ENCODE measurements at regions not wholly inside any gene's neighbourhood (a gene's known extent, or its start where the extent isn't known, plus 50 kb on each side); places are given as distances from the start of the nearest gene placed in this dataset.

GRCh38 chr14:58697930-58698642 lies 60.3 kb downstream of the DACT1 start:
- intact Hi-C loops (cut with DNase I), result no loop called here
- no peak for DNase-seq (ENCODE audit: low spot score)

GRCh38 chr14:58699681-58700205 lies 62.0 kb downstream of the DACT1 start:
- no peak for DNase-seq (ENCODE audit: low spot score)
- intact Hi-C loops (cut with DNase I), result no loop called here

GRCh38 chr14:58701156-58701555 lies 63.4 kb downstream of the DACT1 start:
- intact Hi-C loops (cut with DNase I), result no loop called here
- DNase-seq (ENCODE audit: low spot score), result no peak

- no peak for DNase-seq (ENCODE audit: low spot score)
- intact Hi-C loops (cut with DNase I), result no loop called here
Measured at GRCh38 chr14:58701604-58702003, 63.8 kb downstream of the DACT1 start.

DNA sequence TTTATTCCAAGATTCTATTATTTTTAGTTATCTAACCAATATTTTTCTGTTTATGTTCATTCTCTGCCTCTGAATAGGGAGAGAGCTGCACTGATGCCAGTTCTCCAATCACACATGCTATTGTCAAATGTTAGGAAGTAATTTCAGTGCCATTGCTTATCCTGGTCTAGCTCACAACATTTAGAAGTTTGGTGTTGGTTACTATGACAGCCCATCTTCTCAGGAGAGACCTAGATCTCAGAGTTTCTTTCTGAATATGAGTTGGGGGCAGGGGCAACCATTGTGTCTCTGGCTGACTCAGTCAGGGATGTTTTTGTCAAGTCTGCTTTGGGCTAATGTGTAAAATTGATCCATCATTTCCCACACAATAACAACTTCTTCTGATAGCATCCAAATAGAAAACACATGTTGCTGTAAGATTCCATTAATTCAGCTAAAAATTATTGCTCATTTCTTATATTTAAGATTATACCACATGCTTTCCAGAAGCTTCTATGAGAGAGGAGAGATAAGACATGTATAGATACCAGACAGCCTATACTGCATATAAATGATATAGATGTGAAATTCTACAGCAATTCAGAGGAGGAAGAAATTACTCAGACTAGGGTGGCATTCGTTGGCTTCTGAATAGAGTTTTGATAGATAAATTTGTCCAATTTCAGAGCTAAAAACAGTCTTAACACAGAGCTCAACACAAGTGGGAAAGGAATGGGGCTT lies 64.8 kb downstream of the DACT1 start:
- no peak for DNase-seq (ENCODE audit: low spot score)
- intact Hi-C loops (cut with DNase I), result no loop called here

- DNase-seq (ENCODE audit: low spot score), result no peak
- intact Hi-C loops (cut with DNase I), result no loop called here
Measured at GRCh38 chr14:58703161-58703506, 65.4 kb downstream of the DACT1 start.

DNA sequence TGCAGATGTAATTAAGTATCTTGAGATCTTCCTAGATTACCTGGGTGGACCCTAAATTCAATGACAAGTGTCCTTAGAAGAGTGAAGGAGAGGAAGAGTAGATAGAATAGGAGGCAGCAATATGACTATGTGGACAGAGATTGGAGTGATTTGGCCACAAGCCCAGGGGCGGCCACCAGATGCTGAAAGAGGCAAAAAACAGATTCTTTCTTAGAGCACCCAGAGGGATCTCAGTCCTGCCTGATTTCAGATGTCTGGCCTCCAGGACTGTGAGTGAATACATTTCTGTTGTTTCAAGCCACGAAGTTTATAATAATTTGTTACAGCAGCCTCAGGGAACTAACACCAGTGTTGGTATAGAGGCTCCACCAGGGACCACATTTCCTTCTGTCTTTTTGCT lies 67.3 kb downstream of the DACT1 start:
- no peak for DNase-seq (ENCODE audit: low spot score)
- intact Hi-C loops (cut with DNase I), result no loop called here

DNA sequence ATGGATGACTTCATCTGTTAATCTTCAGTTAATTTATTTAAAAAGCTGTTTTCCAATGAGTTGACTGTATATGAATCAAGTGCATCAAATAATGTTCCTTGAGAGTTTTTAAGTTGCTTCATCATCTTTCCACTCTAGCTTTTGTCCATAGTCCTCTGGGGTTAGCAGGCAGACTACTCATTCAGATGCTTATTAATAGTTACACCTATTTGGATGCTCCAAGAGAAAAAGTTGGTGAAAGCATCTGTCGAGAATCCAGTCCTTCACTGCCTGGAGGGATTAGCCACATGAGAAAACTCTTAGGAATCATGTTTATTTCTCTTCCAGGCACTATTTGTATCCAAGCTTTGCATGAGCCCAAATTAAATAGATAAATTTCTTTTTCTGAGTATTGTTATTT lies 70.2 kb downstream of the DACT1 start:
- no peak for DNase-seq (ENCODE audit: low spot score)
- intact Hi-C loops (cut with DNase I), result no loop called here

DNA sequence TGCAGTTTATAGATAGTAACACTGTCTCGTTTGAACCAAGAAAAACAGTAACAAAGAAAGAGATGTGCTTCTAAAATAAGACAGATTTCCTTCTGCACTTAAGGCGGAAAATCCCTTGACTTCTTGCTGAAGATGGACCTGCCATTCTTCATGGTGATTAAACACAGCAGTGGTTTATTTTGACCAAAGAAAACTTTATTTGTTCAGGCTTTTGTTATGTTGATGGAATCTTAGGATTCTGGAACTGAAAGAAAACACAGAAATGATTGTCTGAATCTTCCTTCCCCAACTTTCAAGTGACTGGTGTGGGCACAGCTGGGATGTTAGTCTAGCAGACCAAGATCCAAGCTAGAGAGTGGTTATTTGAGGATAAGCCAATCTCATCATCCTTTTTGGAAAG lies 72.2 kb downstream of the DACT1 start:
- DNase-seq (ENCODE audit: low spot score), result no peak
- intact Hi-C loops (cut with DNase I), result no loop called here

- intact Hi-C loops (cut with DNase I), result no loop called here
- no peak for DNase-seq (ENCODE audit: low spot score)
Measured at GRCh38 chr14:58711382-58711781, 73.6 kb downstream of the DACT1 start.

GRCh38 chr14:58712357-58712756 lies 74.6 kb downstream of the DACT1 start:
- DNase-seq (ENCODE audit: low spot score), result no peak
- intact Hi-C loops (cut with DNase I), result no loop called here

- intact Hi-C loops (cut with DNase I), result no loop called here
- DNase-seq (ENCODE audit: low spot score), result no peak
Measured at GRCh38 chr14:58713677-58714076, 75.9 kb downstream of the DACT1 start.

- DNase-seq (ENCODE audit: low spot score), result no peak
- intact Hi-C loops (cut with DNase I), result no loop called here
Measured at GRCh38 chr14:58716706-58717105, 78.9 kb downstream of the DACT1 start.

DNA sequence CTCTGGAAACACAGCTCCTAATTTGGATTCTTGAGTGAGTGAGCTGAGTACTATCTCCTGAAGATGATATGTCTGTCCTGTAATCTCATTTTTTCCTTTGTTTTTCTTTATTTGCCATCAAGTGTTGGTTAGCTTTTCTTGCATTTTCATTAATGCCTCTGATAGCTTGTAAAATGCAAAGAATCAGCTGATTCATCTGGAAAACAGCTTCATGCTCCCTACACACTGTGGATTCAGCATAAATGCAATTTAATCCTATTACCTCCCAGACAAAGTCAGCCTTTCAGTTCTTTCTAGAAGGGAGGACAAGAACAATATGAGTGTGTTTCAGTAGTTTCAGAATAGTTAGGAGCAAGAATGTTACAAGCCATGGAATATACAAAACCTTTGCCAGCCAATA lies 79.4 kb downstream of the DACT1 start:
- intact Hi-C loops (cut with DNase I), result no loop called here

GRCh38 chr14:58717813-58718212 lies 80.1 kb downstream of the DACT1 start:
- intact Hi-C loops (cut with DNase I), result no loop called here
- DNase-seq (ENCODE audit: low spot score), result no peak

More for the DNA sequence above, 79.4 kb downstream of the DACT1 start:
- no peak for DNase-seq (ENCODE audit: low spot score)

DNA sequence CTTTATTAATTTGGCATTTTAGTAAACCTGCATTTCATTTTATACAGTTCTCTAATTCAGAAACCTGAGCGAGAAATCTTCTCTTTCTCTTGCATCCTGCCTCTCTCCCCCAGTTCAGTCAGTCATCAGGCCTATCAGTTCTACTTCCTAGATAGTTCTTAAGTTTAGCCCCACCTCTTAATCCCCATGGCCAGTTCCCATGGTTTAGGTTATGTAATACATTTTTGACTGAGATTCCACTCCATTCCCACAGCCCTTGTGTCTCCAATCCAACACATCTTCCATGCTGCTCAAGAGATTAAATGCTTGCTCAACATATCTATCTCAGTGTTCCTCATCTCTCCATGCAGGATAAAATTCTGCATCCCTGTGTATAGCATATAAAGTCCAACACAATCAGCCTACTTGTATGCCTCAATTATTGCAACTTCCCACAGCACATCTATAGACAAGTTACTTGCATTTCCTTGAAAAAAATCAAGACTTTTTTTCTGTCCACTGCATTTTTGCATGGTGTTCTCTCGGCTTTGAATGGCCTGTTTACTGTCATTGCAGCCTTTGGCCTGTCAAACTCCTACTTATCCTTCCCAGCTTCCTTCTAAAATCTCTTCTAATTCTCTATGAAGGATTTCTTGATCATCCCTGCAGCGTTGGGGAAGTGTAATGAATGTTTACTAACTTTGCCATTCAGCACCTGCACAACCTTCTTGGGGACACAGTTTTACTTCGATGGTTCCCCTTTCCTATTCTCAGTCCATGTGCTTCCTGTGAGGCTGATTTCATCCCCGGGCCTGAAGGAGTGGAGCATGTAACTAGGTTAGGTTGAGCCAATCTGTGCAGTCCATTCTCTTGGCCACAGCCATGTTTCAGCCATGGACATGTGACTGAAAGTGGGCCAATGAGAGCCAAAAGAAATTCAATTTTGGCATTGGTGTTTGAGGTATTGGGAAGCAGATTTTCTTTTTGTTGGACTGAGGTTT lies 80.8 kb downstream of the DACT1 start:
- DNase-seq (ENCODE audit: low spot score), result no peak
- intact Hi-C loops (cut with DNase I), result no loop called here

- DNase-seq (ENCODE audit: low spot score), result no peak
- intact Hi-C loops (cut with DNase I), result no loop called here
Measured at GRCh38 chr14:58721723-58722122, 84.0 kb downstream of the DACT1 start.

- intact Hi-C loops (cut with DNase I), result no loop called here
- no peak for DNase-seq (ENCODE audit: low spot score)
Measured at GRCh38 chr14:58722441-58722840, 84.7 kb downstream of the DACT1 start.

GRCh38 chr14:58724206-58724605 lies 86.4 kb downstream of the DACT1 start:
- intact Hi-C loops (cut with DNase I), result no loop called here
- DNase-seq (ENCODE audit: low spot score), result no peak

GRCh38 chr14:58724702-58725101 lies 86.9 kb downstream of the DACT1 start:
- intact Hi-C loops (cut with DNase I), result no loop called here
- no peak for DNase-seq (ENCODE audit: low spot score)

All from cardiac septum (tissue), 1 donor.